NCI-H82 treated with DMSO at 0.1 percent for 48 hours (cell line): ENCODE measurements at regions not wholly inside any gene's neighbourhood (a gene's known extent, or its start where the extent isn't known, plus 50 kb on each side); places are given as distances from the start of the nearest gene placed in this dataset.

Source experiments
- DNase-seq: peaks from one replicate; lab custom pipeline; 2025; ENCODE audit not compliant: unreplicated experiment; lab: John Stamatoyannopoulos, UW

DNA sequence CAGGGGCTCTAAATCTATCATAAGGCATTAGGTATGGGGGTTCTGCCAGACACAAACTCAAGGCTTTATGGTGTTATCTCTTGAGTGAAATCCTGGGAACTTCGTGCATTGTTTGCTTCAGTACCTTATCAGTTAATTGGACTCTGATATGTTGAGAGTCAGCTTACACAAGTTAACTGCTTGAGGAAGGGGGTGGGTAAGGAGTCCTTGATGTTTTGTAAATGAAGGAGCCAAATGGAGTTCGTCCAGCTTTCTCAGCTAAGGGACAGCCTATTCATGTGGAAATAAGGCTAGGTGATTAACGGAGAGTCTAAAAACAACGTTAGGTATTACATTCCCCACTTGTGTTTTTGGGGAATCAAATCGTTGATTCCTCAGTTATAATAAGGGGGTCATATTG lies 157.4 kb downstream of the TRIM27 start:
- no peak for DNase-seq

DNA sequence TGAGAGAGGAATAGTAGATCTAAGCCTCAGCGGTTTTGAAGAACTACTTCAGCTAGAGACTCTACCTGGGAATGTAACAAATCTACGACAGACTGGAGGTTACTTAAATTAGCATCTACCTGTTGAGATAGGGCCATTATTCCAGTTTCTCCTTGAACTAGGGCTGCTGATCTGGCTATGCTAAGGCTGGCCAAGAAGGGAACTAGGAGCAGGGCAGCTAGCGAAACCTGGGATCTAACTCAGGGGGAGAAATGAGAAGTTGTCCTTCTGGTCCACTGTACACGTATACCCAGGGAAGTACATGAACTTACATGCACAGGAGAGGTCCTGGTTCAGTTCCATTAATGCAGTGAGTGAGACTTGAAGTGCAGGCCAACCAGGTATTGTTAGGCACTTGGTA lies 156.7 kb downstream of the TRIM27 start:
- no peak for DNase-seq

DNA sequence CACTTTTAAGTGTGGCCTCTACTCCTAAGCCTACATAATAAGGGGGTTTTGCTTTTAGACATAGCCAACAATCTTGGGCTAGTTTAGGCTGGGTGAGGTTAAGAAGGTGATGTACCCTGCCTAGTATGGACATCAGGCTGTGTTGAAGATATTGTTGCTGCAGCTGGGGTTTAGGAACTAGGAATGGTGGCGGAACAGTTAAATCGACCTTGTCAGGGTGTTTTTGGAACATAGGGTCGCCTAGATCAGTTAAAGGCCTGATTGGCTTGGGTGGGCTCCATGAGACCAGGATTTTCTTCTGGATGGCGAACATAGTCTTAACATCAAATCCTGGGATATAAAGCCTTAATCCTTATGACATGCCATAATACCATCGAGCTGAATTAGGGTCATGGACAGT lies 156.1 kb downstream of the TRIM27 start:
- DNase-seq = no peak

DNA sequence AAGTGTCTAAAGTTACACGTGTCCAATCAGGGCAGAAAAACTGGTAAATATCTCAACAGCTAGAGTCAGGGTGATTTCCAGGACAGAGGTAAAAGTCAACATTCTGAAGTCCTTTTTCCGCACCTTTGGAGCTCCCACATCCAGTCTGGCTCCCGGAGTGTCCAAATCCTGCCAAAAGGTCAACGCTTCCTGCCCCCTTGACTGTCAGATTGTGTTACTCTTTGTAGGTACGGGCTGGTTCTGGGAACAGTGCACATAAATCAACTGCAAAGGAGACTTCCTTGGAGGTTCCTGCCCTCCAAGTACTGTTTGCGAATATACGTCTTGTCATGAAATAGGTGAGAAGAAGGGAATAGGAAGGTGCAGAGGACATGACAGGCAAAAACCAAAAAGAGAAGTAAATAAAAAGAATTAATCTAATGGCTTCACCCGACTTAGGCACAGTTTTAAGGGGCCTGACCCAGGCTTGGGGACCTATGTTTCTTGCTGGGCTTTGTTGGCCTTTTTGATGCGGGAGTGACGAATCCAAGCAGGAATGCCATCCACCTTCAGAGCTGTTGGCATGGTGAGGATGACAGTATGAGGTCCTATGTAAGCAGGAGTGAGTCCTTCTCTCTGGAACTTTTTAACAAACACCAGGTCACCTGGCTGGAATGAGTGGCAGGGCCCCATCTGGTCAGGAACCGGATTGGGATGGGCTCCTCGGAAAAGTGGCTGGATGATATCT lies 155.4 kb downstream of the TRIM27 start:
- no peak for DNase-seq

DNA sequence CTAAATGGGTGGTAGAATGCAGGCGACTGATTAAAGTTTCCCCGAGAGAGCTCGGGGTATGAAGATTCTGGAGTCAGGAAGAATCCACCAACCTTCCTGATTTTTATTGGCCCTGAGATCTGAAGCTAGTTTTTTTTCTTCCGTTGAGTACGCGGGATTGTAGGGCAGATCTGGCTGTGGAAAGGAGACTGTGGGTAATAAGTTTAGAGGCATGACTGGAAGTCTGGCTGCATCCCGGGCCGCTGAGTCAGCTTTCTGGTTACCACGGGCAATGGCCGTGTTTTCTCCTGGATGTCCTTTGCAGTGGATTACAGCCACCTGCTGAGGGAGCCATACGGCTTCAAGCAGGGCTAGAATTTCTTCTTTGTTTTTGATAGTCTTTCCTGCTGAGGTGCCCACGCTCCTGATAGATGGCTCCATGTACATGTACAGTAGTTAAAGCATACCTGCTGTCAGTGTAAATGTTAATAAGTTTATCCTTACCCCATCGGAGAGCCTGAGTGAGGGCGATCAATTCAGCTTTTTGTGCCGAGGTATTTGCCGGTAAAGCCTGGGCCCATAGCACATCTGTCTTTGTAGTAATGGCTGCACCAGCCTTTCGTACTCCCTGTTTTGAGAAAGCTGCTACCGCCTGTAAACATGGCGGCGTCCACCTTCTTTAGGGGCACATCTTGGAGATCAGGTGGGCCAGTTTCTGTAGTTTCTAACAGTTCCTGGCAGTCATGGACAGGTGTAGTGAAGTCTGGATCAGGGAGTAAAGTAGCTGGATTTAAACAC lies 154.0 kb downstream of the TRIM27 start:
- no peak for DNase-seq

DNA sequence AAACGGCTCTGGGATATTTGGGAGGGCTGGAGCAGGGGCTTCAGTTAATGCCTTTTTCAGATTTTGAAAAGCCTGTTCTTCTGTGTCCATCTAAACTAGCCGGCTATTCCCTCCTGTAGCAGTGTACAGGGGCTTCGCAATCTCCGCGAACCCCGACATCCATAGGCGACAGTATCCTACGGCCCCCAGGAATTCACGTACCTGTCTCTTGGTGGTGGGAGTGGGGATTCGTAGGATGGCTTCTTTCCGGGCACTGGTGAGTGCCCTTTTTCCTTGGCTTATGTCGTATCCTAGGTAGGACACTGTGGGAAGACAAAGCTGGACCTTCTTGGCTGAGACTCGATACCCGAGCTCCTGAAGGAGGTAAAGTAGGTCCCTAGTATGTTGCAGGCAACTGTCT lies 153.1 kb downstream of the TRIM27 start:
- no peak for DNase-seq

DNA sequence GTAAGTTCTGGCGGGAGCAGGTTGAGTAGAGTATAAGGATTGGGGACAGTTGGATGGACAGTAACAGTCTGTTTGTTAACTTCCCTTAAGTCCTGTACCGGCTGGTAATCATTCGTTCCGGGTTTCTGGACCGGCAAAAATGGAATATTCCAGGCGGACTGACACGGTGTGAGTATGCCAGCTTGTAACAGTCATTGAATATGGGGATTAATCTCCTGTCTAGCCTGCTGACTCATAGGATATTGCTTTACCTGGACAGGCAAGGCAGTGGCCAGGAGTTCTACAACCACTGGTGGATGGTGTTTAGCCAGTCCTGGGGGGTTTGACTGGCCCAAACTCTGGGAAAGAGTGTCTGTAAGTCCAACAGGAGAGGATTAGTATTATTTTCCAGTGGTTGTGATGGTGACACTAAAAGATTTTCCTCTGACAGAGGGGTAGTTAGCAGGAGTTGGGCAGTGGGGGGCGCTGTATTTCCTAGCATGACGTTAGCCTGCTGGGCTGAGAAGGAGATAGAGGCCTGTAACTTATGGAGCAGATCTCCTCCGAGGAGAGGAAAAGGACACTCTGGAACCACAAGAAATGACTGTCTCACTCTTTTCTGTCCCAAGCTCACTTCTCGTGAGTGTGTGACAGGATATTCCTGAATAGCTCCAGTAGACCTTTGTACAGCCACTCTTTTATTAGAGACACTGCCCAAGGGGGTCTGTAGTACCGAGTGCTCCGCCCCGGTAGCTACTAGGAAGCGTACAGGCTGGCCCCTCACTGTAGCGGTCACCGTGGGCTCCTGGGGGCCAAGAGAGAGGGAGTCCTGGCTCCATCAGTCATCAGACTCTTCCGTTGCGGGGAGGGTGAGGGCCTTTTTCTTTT lies 152.2 kb downstream of the TRIM27 start:
- DNase-seq = no peak

DNA sequence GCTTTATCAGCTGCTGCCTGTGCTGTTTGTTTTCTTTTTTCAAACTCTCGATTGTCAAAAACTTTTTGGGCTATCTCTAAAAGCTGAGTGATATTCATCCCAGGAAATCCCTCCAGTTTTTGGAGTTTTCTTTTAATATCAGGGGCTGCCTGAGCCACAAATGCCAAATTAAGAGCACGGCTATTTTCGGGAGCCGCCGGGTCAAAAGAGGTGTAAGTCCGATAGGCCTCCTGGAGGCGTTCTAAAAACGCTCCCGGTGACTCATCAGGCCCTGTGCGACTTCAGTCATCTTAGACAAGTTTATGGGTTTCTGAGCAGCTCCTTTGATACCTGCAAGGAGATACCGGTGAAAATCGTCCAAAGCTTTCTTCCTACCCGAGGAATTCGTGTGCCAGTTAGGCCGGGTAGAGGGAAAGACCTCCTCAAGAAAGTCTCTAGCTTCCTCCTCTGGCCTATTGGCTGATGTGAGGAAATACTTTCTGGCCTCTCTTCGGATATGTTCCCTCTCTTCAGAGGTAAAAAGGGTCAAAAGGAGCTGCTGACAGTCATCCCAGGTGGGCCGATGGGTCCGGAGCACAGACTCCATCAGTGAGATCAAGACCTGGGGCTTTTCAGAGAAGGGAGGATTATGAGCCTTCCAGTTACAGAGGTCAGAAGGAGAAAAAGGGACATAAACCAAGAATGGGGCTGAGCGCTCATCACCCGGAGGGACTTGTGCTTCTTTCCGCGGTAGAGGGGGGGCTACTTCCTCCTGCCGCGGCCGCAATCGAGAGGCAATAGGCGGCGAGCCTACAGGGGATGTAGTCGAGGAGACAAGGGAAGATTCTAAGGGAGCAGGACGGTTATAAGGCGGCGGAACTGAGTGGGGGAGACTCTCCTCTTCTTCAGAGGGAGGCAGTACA lies 151.1 kb downstream of the TRIM27 start:
- DNase-seq = no peak

DNA sequence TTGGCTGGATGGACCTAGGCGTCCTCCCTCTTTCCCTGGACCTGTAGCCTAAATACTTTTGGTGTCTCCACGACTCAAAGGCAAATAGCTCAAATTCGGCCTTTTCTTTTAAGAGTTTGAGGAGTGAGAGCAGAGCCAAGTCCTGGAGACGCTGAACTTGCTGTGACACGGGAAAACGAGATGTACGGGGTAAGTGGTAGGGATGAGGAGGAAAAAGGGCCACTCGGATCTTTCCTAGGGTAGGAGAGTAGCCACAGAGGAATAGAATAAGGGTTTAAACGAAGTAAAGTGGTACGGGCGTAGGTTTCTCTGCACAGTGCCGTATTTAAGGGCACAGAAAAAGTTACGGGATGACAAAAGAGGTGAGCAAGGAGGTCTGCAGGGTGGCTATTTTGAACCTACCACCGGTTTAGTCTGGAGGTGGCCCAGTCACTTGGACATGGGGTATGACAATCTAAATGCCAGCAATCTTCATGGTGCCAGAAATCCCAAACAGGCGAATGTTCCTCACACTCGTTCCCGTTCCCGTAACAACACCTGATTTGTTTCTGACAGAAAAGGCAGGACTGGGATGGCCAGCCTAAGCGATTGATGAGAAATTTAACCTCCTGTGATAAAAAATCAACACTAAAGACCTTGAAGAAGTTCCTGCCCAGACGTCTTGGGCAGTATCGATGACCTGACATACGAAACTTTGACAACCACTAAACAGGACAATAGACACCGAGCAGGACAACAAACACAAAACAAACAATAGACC lies 149.3 kb downstream of the TRIM27 start:
- DNase-seq = no peak

DNA sequence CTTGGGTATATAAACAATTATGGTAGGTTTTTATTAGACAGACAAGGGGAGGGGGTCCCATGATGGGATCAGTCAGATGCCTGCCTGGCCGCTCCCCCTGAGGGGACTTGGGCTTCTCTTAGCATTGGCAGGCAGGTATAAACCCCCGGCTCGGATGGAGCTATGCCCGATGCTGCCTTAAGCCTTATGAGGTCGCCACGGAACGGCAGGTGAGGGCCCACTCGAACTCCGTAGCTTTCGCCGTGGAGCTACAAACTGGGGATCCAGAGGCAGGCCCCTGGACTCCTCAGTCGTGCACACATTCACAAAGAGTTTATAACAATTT lies 148.8 kb downstream of the TRIM27 start:
- no peak for DNase-seq

DNA sequence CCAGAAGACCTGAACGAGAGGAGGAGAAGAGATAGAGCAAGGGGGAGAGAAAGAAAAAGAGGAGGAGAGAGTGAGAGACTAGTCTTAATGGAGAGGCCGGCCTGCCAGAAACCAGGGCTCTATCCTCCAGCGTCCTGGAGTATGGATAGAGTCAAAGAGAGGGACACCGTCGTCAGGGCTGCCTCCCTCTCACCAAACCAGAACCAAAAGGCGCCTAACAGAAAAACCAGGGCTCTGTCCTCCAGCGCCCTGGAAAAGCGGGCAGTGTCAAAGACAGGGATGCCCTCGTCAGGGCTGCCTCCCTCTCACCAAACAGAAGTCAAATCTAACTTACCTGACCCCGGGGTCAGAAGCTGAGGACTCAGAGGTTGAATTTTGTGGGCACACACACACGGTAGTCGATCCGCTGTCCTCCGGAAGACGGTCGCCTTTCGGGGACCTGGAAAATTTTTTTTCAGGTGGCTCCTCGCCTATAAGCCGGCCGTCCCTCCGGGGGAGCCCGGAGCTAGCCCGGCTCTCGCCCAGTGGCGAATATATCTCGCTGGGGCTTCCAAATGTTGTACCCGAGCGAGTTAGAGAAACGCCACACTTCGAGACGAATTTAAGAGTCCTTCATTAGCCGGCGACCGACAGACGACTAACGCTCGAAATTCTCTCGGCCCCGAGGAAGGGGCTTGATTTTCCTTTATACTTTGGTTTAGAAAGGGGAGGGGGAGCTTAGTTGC lies 148.2 kb downstream of the TRIM27 start:
- no peak for DNase-seq

DNA sequence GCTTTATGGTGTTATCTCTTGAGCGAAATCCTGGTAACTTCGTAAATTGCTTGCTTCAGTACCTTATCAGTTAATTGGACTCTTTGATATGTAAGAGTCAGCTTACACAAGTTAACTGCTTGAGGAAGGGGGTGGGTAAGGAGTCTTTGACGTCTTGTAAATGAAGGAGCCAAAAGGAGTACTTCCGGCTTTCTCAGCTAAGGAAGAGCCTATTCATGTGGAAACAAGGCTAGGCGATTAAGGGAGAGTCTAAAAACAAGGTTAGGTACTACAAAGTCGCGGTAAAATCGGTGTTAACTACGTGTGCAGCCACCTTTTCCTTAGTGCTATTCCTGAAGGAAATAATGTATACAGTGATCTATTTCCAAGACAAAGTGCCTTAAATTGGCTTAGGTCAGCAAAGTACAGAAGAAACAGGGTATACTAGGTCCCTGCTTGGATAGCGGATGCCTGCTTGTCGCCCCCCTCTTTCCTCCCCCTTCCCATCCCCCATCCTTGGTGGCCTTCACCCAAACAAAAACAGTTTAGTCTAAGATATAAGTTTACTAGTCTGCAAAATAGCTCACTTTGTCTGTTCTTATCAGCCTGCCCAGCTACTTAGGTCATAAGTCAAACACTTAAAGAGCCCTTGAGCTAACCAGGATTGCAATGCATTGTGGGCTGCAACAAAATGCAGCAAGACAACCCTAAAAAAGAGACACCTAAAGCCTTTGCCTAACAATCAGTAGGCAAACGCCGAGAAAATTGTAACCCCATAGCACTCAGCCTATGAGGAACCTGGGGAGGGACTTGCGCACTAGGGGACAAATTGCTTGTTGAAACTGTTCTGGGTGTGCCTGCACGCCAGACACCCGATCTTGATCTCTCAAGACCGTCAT lies 147.3 kb downstream of the TRIM27 start:
- no peak for DNase-seq

DNA sequence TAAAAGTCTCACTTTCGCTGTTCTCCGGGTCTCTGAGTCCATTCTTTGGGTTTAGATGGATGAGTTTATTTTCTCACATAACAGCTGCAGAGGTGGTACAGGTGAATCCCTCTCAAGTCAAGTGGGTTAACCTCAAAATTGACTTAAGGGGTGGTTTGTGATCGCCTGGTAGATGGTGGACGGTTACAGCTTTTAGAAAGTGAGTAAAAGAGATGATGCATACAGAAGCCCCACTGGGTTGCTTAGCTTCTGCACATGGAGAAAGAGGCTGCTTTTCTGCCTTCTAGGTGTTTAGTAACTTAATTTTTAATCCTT lies 146.7 kb downstream of the TRIM27 start:
- no peak for DNase-seq

DNA sequence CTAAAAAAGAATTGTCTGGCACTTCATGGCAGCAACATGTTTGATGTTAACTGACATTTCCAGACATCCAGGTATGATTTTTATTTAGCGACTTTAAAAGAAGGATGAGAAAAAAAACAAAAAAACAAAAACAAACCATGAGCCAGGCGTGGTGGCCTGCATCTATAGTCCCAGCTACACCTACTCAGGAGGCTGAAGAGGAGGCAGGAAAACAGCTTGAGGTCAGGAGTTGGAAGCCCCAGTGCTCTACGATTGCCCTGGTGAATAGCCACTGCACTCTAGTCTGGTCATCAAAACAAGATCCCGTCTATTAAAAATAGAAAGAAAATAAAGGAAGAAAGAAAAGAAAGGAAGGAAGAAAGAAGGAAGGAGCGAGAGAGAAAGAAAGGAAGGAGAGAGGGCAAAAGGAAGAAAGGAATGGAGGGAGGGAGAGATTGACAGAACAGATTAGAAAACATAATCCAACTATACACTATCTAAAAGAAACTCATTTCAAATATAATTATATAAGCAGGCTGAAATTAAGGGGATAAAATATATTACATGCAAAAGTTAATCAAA lies 141.6 kb downstream of the TRIM27 start:
- no peak for DNase-seq

DNA sequence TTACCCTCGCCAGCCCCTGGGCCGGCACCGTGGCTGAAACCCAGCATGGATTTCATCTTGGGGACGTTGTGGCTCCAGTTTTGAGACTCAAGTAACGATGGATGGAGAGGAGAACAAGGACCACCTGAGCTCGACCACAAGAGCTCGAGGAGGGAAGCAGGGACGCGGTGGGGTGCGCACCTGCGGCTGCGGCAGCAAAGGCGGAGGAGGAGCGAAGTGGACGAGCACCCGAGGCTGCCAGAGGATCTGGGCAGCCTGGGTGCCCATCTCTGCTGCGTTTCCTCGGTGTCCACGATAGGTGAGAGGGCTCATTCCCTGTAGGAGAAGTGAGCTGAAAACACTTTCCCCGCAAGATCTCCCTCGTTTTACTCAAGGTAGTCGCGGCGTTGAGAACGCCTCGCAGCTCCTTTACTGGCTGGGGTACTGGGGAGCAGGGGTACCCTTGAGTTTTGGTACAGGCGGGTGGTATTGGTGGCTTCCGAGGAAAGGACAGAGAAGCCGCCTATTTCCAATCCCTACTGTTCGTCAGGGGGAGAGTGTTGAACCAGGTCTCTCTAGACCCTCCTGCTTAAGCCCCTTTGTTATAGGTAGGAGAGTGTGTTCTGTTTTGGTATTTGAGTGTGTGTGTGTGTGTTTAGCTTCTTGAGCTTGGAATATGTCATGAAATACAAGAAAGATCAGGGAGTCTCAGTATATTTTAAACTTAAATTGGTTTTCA lies 137.7 kb downstream of the TRIM27 start:
- DNase-seq = no peak

DNA sequence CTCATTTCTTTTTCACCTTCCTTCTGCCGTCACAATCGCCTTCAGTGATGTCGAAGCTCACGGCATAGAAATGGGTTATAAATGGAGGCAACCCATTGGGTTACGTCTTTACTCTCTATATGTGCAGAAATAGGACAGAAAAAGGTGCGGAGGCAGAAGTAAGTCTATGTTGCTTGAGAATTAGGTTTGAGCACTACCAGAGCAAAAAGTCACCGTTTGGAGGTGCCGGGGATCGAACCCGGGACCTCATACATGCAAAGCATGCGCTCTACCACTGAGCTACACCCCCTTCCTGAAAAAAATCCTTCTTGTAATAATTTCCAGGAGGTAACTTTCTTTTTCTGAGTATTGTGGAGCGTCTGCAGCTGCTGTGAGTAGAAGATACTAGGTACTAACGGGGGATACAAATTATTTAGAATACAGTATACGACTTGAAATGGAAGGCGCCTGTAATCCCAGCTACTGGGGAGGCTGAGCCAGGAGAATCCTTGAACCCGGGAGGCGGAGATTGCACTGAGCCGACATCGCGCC lies 134.2 kb downstream of the TRIM27 start:
- DNase-seq = peak; percentile 44

DNA sequence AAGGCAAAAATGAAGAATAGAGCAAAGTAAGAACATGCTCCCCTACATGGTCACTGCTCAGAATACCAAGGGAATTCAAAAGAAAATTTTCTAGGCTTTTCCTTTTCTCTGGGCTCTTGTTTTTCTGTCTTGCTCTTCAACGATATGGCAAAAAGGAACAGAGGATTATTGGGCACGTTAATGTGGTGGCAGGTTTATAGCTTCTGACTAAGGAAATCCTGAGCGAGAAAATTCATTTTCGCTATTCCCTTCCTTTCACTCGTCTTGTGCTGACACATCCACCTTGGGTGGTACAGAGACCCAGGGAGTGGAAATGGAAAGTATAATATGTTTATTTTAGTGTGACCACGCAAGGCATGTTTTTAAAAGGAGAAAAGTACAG lies 132.8 kb downstream of the TRIM27 start:
- no peak for DNase-seq
